Cardiac septum (tissue), 1 donor: ENCODE measurements at regions not wholly inside any gene's neighbourhood (a gene's known extent, or its start where the extent isn't known, plus 50 kb on each side); places are given as distances from the start of the nearest gene placed in this dataset.
A peak's percentile ranks its signal among the peaks of the same experiment; 100 is the strongest.

Experiments used
- DNase-seq: peaks from one replicate; pipeline ENCODE4 v3.0.0-alpha.2; 2020; ENCODE audit warnings: low spot score
- intact Hi-C: fragments of 100-400 bp; cut with DNase I; formaldehyde crosslinking; loops from one replicate; pipeline ENCODE4 v1.14.0; 2022
- donor health status: DM: no; HTN: no; CAD: no.

DNA sequence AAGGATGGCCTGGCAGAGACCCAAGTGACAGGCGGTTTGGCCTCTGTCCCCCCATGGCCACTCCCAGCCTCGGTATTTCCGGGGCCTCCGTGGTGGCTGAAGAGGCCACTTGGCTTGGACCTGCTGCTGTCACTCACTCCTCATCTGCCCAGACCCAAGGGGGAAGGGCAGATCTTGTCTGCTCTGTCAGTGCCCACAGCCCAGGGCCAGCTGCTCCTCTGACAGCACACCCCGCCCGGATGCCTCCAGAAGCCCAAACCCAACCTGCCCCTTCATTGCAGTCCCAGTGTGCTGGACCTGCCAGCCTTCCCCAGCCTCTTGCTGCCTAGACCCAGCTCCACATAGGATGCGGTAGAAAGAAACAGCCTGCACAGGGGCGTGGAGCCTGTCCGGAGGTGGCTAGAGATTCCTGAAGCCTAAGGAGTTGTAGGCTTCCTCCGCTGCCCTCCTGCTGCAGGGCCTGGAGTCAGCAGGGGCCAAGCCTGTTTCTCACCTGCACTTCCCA lies 52.0 kb downstream of the MAGEF1 start:
- no peak for DNase-seq
- intact Hi-C loops = no loop called here

DNA sequence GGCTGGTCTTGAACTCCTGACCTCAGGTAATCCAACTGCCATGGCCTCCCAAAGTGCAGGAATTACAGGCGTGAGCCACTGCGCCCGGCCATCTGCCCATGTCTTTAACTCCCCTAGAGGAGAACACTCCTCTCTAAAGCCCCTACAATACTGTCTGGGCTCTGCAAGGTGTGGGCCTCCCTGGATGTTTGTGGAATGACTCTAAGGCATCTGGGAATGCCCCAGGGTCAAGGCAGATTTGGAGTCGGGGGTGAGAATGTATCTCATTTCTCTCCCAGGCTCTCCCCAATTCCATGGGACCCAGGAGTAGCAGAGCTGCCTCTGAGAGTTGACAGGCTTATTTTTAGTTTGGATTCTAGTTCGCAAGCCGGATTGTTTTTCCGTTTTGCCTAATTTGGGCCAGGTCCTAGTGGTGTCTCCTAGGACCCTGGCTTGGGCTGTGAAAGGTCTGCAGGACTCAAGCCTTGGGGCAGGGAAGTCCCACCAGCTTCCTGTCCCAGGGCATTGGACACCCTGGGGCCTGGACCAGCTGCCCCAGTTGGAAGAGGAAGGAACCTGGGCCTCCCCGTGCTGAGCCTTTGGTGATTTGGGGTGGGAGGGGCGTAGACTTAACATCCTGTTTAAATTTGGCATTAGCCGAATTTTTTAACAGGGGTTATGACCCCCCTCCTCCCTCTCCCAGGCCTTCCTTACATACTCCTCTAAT lies 53.5 kb downstream of the MAGEF1 start:
- DNase-seq = no peak
- intact Hi-C loops = no loop called here

DNA sequence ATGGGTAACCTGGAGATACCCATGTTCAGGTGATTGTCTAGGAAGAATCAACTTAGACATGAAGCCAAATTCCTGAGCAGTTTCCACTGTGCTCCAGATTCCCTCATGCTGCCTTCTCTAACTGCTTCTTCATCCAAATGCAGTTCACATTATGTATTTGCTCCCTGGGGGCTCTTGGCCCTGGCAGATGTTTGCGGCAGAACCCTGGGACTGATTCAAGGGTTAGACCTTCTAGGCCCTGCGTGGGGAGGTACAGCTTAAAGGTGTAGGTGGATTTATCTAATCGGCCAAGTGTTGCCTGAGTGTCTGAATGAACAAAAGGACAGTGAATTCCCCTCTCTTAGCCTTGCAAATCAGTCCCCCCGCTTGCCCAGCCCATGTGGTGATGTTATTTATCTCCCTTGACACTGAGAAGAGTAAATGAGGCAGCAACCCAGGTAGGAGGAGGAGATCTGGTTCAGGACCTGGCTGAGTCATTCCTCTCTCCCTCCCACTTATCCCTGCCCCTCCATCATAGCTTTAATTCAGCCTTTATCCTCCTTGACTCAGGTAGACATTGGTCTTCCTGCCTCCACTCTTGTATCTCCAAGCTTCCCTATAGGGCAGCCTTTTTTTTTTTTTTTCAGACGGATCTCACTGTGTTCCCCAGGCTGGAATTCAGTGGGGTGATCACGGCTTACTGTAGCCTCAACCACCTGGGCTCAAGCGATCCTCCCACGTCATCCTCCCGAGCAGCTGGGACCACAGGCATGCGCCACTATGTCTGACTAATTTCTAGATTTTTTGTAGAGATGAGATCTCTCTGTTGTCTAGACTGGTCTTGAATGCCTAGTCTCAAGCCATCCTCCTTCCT lies 54.8 kb downstream of the MAGEF1 start:
- intact Hi-C loops = no loop called here
- no peak for DNase-seq

- intact Hi-C loops = no loop called here
- DNase-seq = no peak
Measured at GRCh38 chr3:184656458-184656828, 55.4 kb downstream of the MAGEF1 start.

DNA sequence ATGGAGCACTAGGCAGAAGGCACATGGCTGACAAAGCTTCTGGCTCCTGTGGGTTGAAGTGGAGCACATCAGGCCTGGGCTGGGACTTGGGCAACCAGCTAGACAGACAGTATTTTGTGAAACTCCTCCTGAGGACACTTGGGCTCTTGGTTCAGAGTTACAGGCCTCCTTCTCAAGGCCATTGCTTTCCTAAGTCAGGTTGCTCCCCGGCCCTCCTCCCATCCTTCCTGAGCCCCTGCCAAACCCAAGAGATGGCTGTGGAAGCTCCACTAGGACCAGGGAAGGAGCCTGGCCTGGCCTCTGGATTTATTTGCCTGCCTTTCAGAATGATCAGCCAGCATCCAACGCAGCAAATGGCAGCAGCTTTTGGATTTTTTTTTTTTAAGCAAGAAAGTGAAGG lies 56.3 kb downstream of the MAGEF1 start:
- intact Hi-C loops = no loop called here
- no peak for DNase-seq

DNA sequence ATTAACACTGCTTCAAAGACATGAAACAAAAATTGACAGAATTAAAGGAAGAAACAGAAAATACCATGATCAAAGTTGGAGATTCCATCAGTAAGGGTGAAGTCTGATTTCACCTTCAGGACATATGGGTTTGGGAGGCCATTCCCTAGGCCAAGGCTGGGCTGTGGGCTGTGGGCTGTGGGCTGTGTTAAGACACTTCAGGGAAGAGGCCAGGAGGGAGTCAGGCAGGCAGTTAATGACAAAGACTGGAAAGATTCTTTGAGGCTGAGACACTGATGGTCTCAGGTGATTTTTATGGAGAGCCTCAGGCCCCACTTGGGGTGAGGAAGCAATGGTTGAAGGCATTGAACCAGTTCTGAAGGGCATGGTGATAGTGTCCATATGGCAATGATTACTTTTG lies 57.5 kb downstream of the MAGEF1 start:
- no peak for DNase-seq

GRCh38 chr3:184652465-184652864 lies 59.4 kb downstream of the MAGEF1 start:
- DNase-seq = no peak
- intact Hi-C loops = no loop called here

More for the DNA sequence above, 57.5 kb downstream of the MAGEF1 start:
- intact Hi-C loops = no loop called here

DNA sequence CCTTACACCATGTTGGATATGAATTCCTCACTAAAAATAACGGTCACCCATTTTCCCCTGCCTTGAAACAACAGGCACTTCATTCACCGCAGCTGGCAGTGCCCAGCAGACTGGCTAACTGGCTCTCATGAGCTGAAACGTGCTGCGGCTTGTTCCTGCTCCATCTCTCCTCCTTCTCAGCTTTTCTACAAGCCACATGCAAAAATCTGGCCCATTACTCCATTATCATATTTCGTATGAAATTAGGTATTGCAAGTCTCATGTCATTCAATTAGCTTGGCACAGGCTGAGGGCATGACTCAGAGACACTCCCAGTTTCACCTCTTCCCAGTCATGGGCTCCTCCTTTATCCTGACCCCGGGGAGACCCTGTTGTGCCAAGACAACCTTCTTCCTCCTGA lies 60.0 kb downstream of the MAGEF1 start:
- DNase-seq = no peak

GRCh38 chr3:184648636-184649035 lies 63.2 kb downstream of the MAGEF1 start:
- intact Hi-C loops = no loop called here
- DNase-seq = no peak

More for the DNA sequence above, 60.0 kb downstream of the MAGEF1 start:
- intact Hi-C loops = no loop called here

GRCh38 chr3:184647405-184647936 lies 64.4 kb downstream of the MAGEF1 start:
- no peak for DNase-seq
- intact Hi-C loops = no loop called here

- no peak for DNase-seq
- intact Hi-C loops = no loop called here
Measured at GRCh38 chr3:184645336-184645735, 66.5 kb downstream of the MAGEF1 start.

DNA sequence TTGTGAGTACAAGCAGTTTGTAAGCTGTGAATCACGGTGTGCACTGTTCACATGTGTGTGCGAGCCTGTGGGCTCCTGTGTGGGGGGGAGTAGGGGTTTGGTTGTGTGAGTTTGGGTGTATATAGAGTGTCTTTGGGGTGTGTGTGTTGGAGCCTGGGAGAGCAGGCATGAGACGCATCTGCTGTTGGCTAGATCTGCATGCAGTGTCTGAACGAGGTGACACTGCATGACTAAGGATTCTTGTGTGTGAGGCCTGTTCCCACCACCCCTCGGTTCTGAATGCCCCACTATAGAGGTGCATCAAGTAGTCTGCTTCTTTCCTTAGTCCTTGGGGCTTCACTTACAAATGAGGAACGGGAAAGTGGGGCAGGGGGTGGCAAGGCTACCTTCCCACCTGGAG lies 68.4 kb downstream of the MAGEF1 start:
- no peak for DNase-seq
- intact Hi-C loops = no loop called here

DNA sequence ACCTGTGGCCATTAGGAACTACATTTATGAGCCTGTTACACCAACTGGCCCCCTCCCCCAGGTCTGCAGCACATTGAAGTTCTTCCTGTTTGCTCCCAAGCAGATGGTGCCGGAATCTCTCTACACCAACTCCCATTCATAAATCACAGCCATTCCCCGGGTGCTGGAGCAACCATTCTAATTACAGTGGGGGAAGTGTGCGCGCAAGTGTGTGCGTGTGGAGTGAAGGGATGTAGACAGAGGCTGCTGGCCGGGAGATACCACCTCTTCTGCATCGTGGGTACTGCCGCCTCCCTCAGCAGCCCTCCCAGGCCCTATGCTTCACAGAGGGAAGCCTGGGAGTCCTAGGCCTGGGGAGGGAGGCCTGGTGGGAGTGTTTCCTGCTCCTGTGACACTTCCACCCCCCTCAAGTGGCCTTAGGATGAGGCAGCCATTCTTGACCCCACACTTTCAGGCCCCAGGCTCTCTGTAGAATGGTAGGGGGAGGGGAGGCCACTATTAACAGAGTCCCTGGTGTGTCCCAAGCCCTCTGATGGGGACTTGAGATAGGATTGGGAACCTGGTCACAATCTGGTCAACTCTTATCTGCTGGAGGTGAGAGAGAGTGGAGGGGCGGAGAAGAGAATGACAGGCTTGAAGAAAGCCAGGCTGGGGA lies 69.1 kb downstream of the MAGEF1 start:
- intact Hi-C loops = no loop called here
- no peak for DNase-seq

DNA sequence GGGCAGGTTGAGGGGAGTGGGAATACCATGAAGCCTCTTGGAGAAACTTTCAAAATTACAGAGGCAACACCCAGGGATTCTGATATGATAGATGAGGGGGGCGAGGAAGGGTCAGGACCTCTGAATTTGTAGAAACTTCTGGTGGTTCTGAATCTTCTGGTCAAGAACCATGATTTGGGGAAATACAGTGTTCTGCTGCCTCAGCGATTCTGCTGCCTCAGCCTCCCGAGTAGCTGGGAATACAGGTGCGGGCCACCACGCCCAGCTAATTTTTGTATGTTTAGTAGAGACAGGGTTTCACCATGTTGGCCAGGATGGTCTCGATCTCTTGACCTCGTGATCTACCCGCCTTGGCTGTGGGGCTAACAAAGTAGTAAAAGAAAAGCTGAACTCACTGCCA lies 70.4 kb downstream of the MAGEF1 start:
- intact Hi-C loops = no loop called here

DNA sequence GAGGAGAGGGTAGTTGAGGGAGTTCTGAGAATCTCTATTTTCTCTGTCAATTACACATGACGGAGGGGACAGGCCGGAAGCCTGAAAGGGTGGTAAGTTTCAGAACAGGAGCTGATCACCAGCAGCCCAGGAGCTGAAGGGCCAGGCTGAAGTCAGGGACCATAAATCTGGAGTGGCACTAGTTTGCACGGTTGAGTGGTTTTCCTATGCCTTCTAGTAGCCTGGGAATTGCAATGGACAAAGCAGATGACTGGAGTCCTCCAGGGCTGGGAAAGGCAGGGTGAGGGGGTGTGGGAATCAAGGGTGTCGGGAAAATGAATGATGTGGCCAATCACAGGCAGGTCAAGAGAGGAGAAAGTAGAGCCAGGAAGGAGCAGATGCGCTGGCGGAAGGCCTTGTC lies 72.5 kb downstream of the MAGEF1 start:
- intact Hi-C loops = no loop called here
- no peak for DNase-seq

More for the DNA sequence above, 70.4 kb downstream of the MAGEF1 start:
- DNase-seq = no peak

DNA sequence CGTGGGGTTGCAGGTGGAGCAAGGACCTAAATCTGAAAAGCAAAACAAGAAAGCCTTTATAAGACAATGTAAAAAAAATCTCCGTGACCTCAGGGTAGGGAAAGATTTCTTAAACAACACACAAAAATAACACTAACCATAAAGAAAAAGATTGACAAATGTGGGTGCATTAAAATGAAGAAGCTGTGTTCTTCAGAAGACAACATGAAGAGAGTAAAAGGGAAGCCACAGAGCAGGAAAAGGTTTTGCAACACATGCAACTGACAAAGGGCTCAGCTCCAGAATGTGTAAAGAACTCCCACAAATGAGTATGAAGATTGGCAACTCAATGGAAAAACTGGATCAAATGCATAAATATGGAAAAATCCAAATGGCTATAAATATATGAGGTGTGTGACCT lies 74.2 kb downstream of the MAGEF1 start:
- DNase-seq = no peak
- intact Hi-C loops = no loop called here

DNA sequence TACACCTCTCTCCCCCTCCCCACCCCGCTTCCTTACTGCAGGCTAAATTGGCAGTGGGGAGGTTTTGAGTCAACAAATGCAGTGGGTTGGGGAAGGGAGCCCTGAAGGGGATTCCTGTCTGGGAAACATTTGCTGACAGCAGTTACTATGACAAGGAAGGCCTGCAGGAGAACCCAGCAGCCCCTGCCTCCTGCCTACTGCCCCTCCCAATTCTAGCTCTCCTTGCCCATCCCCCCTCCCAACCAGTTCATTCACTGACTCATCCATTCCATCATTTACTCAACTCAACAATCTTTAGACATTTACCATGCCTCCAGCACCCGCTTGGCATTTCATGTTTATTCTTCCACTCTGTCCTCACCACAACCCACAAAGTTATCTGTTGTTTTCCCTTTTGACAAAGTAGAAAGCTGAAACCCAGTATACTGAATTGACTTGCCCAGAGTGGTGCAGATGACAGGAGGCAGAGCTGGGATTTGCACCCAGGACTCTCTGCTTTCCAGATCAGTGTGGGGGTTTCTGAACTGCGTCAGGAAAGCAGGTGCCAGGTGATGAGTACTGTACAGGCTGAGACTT lies 75.0 kb downstream of the MAGEF1 start:
- DNase-seq = peak; percentile 39
- intact Hi-C loops = no loop called here

DNA sequence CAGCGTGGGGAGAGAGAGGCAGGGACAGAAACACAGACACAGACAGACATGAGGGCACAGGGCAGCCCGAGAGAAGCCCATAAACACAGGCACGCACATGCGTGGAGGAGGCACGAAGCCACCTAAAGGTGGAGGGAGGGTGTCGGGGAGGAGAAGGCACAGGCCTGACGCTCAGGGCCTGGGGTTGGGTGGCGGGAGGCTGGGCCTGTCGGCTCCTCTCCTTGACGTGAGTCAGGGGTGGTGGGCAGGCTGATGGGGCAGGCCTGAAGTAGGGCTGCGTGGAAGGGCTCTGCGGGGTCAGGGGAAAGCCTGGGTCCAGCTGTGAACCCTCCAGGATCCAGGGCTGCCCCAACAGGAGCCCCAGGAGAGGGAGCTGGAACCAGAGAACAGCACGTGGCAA lies 74.2 kb downstream of the EPHB3 start:
- DNase-seq = peak; percentile 63
- intact Hi-C loops = no loop called here

DNA sequence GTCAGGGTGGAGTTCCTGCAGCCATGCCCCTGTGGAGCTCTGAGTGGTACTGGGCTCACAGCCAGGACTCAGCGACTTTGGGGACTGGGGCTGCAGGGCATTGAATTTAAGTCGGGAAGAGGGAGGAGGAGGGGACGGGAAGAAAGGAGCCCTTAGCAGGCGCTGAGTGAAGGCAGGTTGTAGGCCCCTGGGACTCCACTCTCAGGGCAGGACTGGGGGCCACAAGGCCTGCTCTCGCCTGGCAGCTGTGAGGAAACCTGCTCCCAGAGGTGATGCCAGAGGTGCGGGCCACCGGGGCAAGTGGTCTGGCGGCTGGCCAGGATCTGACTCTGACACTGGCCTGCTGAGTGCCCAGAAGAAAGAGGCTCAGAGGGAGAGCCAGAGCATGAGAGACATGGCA lies 73.5 kb downstream of the EPHB3 start:
- DNase-seq = no peak
- intact Hi-C loops = no loop called here

- peak; percentile 71 for DNase-seq
Measured at GRCh38 chr3:184633237-184633579, 71.6 kb downstream of the EPHB3 start.

More at GRCh38 chr3:184633237-184633579, 71.6 kb downstream of the EPHB3 start:
- intact Hi-C loops = no loop called here
